ENCODE measurements at regions not wholly inside any gene's neighbourhood (a gene's known extent, or its start where the extent isn't known, plus 50 kb on each side); places are given as distances from the start of the nearest gene placed in this dataset.
A peak's percentile ranks its signal among the peaks of the same experiment; 100 is the strongest.

DNA sequence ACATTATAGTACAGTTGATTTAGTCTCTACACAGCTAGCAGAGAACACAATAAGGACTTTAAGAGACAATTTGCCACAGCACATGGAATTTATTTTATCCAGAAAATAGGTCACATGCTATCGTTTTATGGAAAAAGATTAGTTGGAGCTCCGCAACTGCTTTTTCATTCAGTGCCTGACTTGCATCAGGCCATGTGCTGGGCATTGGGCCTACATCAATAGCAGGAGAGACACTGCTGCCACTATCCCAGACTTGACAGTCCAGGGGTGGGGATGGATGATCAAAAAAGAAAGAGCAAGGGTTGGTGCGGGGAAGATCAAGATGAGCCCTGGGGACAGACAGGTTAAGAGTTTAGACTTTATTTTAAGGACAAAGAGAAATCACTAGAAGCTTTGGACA lies 75.2 kb upstream of the C3orf80 start:
- Histone ChIP-seq H4K20me1 (ENCODE audit: low read length) (no peaks in the 10 kb centered on the region), H3K79me2 (ENCODE audit: low read length) (no peaks in the 10 kb centered on the region), H3K9me2 (replicated peaks; ENCODE audit: low read length) (no peaks in the 10 kb centered on the region), H3K4me3 (ENCODE audit: low read length) (no peak overlapping the region), H2AFZ (ENCODE audit: low read length) (no peak overlapping the region), H3K9me3 (ENCODE audit: low read length) (no peaks in the 10 kb centered on the region), H3K9ac (ENCODE audit: low read length) (no peak overlapping the region), H3K27me3 (ENCODE audit: low read length) (no peaks in the 10 kb centered on the region), H3K4me2 (ENCODE audit: low read length) (no peak overlapping the region), H3K4me1 (ENCODE audit: insufficient read depth, low read length) (peaks cover 17% of the 10 kb centered on the region; the same call in 1 of the 2 replicates), H3K27ac (ENCODE audit: low read length) (no peak overlapping the region), H3F3A (ENCODE audit: low read length, unreplicated experiment) (no peaks in the 10 kb centered on the region), H3K36me3 (ENCODE audit: low read depth, low read length) (no peaks in the 10 kb centered on the region)
- POLR2A ChIA-PET (ENCODE audit: unreplicated experiment) = interaction anchor here (0.5 kb wide), 1 partner anchor 302 kb away, joined by 3 read pairs; no protein-coding TSS in a partner anchor
- no peak for ATAC-seq
- DNase-seq = no peak
- TF ChIP-seq, protein P1, sequence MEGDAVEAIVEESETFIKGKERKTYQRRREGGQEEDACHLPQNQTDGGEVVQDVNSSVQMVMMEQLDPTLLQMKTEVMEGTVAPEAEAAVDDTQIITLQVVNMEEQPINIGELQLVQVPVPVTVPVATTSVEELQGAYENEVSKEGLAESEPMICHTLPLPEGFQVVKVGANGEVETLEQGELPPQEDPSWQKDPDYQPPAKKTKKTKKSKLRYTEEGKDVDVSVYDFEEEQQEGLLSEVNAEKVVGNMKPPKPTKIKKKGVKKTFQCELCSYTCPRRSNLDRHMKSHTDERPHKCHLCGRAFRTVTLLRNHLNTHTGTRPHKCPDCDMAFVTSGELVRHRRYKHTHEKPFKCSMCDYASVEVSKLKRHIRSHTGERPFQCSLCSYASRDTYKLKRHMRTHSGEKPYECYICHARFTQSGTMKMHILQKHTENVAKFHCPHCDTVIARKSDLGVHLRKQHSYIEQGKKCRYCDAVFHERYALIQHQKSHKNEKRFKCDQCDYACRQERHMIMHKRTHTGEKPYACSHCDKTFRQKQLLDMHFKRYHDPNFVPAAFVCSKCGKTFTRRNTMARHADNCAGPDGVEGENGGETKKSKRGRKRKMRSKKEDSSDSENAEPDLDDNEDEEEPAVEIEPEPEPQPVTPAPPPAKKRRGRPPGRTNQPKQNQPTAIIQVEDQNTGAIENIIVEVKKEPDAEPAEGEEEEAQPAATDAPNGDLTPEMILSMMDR (conservative IDR thresholded peaks at IDR 0.05; ENCODE audit: low read depth, low read length) = no peak
- no peak for TF ChIP-seq EZH2phosphoT487 (IDR thresholded peaks at IDR 0.05; ENCODE audit: borderline replicate concordance, low read length)
- TF ChIP-seq EZH2 (IDR thresholded peaks at IDR 0.05; ENCODE audit: low read length, unreplicated experiment) = no peak
- CTCF ChIA-PET = interaction anchor here (0.7 kb wide), 1 partner anchor 39 kb away, joined by 3 read pairs; no protein-coding TSS in a partner anchor
- intact Hi-C loops (cut with micrococcal nuclease) = no loop called here
- no TSS peak for BruUV-seq (replicated peaks)

DNA sequence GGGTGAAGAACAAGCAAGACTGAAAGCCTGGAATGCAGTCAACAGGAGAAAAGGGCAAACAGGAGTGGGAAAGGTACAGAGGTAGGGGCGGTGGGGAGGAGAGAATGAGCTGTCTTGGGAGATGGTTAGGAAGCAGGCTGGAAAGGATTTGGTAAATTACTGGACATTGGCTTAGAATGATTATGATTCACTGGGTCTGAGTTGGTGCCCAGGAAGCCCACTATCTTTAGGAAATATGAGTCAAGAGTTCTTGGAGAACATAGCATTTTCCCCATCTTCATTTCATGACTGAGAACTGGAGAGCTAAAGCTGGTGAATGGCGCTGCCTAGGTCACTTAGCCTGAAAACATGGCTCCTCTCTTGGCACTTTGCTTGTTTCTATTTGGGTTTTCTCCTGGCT lies 74.7 kb upstream of the C3orf80 start:
- DNase-seq (peak; percentile 57), ATAC-seq (peak; percentile 77)
- Histone ChIP-seq H3F3A (ENCODE audit: low read length, unreplicated experiment) (no peaks in the 10 kb centered on the region), H3K27ac (ENCODE audit: low read length) (no peak overlapping the region), H3K9me2 (replicated peaks; ENCODE audit: low read length) (no peaks in the 10 kb centered on the region), H3K36me3 (ENCODE audit: low read depth, low read length) (no peaks in the 10 kb centered on the region), H3K27me3 (ENCODE audit: low read length) (no peaks in the 10 kb centered on the region), H3K4me2 (ENCODE audit: low read length) (no peak overlapping the region), H3K4me1 (ENCODE audit: insufficient read depth, low read length) (peaks cover 17% of the 10 kb centered on the region; the same call in 1 of the 2 replicates), H2AFZ (ENCODE audit: low read length) (no peak overlapping the region), H3K79me2 (ENCODE audit: low read length) (no peaks in the 10 kb centered on the region), H3K9ac (ENCODE audit: low read length) (no peak overlapping the region), H3K9me3 (ENCODE audit: low read length) (no peaks in the 10 kb centered on the region), H3K4me3 (ENCODE audit: low read length) (no peak overlapping the region), H4K20me1 (ENCODE audit: low read length) (no peaks in the 10 kb centered on the region)
- intact Hi-C loops (cut with micrococcal nuclease) = no loop called here
- ChIA-PET CTCF (interaction anchor here (0.7 kb wide), 1 partner anchor 40 kb away, joined by 3 read pairs; no protein-coding TSS in a partner anchor), POLR2A (ENCODE audit: unreplicated experiment) (interaction anchor here (0.5 kb wide), 1 partner anchor 302 kb away, joined by 3 read pairs; no protein-coding TSS in a partner anchor)
- TF ChIP-seq, protein P1 (conservative IDR thresholded peaks at IDR 0.05; ENCODE audit: low read depth, low read length) = no peak
- TF ChIP-seq EZH2phosphoT487 (IDR thresholded peaks at IDR 0.05; ENCODE audit: borderline replicate concordance, low read length) (no peak), EZH2 (IDR thresholded peaks at IDR 0.05; ENCODE audit: low read length, unreplicated experiment) (no peak)
- BruUV-seq (replicated peaks) = no TSS peak

DNA sequence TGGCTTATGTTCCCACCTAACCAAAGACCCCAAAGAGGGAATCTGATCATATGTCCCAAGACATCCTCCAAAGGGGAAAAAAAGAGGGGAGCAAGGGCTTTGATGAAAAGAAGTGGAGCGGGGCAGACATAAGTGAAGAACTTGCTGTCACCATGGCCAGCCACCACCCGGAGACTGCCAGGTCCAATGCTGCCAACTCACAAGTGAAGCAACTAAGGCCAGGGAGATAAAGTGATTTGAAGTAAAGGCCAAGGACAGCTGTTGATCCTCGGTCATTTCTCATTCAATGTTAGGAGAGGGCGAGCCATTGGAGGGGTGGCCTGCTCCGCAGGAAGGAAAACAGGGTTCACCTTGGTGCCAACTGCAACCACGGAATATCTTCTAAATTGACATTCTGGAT lies 72.6 kb upstream of the C3orf80 start:
- CTCF ChIA-PET = no interaction called here
- POLR2A ChIA-PET (ENCODE audit: unreplicated experiment) = no interaction called here
- no peak for ATAC-seq

More for the DNA sequence above, 72.6 kb upstream of the C3orf80 start:
- Histone ChIP-seq H3K4me1 (ENCODE audit: insufficient read depth, low read length) (peaks cover 17% of the 10 kb centered on the region; the same call in 1 of the 2 replicates), H3K36me3 (ENCODE audit: low read depth, low read length) (no peaks in the 10 kb centered on the region), H3K9me2 (replicated peaks; ENCODE audit: low read length) (no peaks in the 10 kb centered on the region), H3K79me2 (ENCODE audit: low read length) (no peaks in the 10 kb centered on the region), H3K9me3 (ENCODE audit: low read length) (no peaks in the 10 kb centered on the region), H2AFZ (ENCODE audit: low read length) (no peak overlapping the region), H4K20me1 (ENCODE audit: low read length) (no peaks in the 10 kb centered on the region), H3K4me3 (ENCODE audit: low read length) (no peak overlapping the region), H3K27me3 (ENCODE audit: low read length) (no peaks in the 10 kb centered on the region), H3K4me2 (ENCODE audit: low read length) (no peak overlapping the region), H3K9ac (ENCODE audit: low read length) (no peak overlapping the region), H3K27ac (ENCODE audit: low read length) (no peak overlapping the region), H3F3A (ENCODE audit: low read length, unreplicated experiment) (no peaks in the 10 kb centered on the region)
- intact Hi-C loops (cut with micrococcal nuclease) = no loop called here
- TF ChIP-seq EZH2 (IDR thresholded peaks at IDR 0.05; ENCODE audit: low read length, unreplicated experiment) = no peak
- TF ChIP-seq, protein P1 (conservative IDR thresholded peaks at IDR 0.05; ENCODE audit: low read depth, low read length) = no peak
- TF ChIP-seq EZH2phosphoT487 (IDR thresholded peaks at IDR 0.05; ENCODE audit: borderline replicate concordance, low read length) = no peak
- BruUV-seq (replicated peaks) = no TSS peak
- no peak for DNase-seq
